GM19043 (cell line): ENCODE measurements at regions not wholly inside any gene's neighbourhood (a gene's known extent, or its start where the extent isn't known, plus 50 kb on each side); places are given as distances from the start of the nearest gene placed in this dataset.

Source experiments
- ATAC-seq: cut with Tn5 transposase; IDR thresholded peaks from one replicate; pipeline ENCODE4 v1.9.1; 2021; ENCODE audit warnings: low read depth; ENCODE audit not compliant: unreplicated experiment

GRCh38 chr18:53937037-53937436 lies 287.4 kb downstream of the MBD2 start:
- ATAC-seq: no peak

- no peak for ATAC-seq
These were observed 288.7 kb downstream of the MBD2 start for GRCh38 chr18:53935803-53936202.

GRCh38 chr18:53935399-53935798 lies 289.1 kb downstream of the MBD2 start:
- no peak for ATAC-seq

DNA sequence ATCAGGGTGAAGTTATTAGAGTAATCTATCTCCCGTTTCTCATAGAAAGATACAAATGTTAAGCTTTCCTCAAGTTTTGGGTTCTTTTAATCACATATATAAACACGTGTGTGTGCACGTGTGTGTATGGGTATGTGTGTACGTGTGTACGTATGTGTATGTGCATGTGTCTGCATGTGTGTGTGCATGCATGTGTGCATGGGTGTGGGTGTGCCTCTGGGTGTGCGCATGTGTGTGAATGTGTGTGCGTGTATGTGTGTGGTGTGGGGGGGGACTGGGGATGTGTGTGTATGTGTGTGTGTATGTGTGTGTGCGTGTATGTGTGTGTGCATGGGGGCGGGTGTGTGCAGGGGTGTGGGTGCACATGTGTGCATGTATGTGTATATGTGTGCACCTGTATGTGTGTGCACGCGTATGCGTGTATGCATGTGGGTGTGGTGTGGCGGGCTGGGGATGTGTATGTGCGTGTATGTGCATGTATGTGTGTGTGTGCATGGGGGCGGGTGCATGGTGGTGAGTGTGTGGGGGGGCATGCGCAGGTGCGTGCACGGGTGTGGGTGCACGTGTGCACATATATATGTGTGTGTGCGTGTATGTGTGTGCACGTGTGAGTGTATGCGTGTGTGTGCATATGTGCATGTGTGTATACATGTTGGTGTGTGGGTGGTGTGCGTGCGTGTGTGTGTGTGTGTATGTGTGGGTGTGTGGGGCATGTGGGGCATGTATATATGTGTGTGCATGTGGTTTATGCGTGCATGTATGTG lies 304.0 kb downstream of the MBD2 start:
- ATAC-seq: no peak

DNA sequence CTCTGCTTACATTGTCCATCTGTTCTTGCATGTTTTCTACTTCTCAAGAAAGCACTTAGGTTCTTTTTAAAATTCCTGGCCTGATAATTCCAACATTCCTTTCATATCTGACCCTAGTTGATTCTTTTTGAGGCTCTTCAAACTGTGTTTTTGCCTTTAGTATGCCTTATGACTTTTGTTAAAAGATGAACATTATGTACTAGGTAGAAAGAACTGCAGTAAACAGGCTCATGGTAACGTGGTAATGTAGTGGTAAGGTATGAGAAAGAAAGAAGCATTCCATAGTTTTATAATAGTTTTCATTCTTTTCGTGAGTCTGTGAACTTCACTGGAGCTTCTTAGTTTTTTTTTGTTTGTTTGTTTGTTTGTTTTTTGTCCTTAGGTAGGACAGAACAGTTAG lies 306.4 kb downstream of the MBD2 start:
- ATAC-seq: no peak

DNA sequence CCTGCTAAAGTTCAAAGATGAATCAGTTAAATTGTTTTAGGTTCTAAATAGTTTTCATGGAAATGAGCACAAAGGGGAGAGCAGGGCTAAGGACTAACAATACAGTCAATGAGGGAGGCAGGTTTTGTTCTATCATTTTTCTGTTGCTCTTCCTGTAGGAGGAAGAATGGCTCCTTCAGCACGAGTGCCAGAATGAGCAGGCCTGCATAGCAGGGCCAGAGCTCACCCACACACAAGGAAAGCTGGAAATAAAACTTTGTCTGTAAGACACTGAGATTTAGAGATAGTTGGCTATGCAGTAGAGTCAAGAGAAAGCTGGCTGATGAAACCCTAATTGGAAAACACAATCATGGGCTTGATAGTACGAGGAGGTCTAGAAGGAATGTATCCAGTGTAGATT lies 313.3 kb downstream of the MBD2 start:
- ATAC-seq: no peak

- no peak for ATAC-seq
These were observed 314.8 kb downstream of the MBD2 start for GRCh38 chr18:53909668-53910067.

GRCh38 chr18:53907921-53908320 lies 316.5 kb downstream of the MBD2 start:
- ATAC-seq: no peak

DNA sequence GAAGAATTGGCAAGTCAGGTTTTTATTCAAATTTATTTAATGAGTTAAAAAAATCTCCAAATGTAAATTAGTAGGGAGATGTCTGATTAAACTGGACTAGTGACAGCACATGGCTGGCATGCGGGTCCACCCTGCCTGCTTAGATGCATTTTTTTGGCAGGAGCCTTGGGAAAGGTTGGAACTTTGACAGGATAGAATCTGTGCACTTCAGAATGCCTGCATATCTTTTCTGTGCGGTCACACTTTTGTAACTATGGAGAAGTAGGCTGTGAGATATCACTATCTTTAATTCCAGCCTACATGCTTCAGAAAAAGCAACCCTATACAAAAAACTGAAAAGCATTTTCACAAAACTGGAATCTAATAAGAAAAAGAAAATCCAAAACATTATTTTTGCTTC lies 317.8 kb downstream of the MBD2 start:
- ATAC-seq: no peak

DNA sequence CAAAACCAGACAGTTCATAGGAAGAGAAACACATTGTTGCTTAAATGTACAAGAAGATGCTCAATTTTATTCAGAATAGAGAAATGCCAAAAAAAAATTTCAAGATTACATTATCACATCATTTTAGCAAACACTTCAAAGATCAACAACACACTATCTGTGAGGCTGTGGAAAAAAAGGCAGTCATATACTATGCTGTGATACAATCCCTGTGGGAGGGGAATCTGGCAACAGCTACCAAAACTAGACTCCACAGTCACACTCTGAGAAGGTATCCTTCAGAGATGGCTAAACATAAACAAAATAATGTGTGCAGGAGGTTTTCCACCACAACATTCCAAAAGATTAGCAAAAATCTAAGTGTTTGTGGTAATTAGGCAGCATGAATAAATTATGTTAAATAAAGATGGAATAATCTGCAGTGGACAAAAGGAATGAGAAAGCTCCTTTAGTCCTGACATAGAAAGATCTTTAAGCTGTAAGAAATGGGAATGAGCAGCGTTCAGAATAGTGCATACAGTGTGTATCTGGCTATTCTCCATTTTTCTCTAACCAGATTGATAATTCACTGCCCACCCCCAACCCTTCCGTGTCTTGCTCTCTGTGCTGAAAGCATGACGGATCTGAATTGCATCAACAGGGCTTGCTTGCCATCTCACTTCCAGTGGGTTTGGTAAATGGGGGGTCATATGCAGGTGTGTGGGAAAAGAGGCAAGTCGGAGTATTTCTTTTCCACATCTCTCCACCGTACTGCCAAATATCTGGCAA lies 329.6 kb downstream of the MBD2 start:
- no peak for ATAC-seq

- ATAC-seq: no peak
These were observed 337.0 kb downstream of the MBD2 start for GRCh38 chr18:53887447-53887846.

DNA sequence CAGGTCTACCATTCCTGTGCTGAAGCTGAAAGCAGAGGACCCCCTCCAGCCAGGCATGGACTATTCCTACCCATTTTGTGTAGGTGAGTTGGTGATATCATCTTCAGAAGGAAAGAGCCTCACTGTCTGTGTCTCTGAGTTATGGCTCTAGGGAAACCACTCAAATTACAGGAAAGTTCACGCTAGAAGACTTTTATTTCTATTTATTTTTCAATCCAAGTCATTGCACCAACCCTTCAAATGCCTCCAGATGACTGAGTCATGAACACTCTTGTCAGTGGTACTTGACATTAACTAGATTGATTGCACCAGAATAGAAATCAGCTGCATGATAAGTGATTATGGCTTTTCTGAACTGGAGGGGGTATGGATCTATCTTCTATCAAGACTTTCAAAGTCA lies 338.4 kb downstream of the MBD2 start:
- no peak for ATAC-seq

GRCh38 chr18:53883771-53884170 lies 340.7 kb downstream of the MBD2 start:
- ATAC-seq: no peak

- no peak for ATAC-seq
These were observed 350.4 kb downstream of the MBD2 start for GRCh38 chr18:53874103-53874502.

DNA sequence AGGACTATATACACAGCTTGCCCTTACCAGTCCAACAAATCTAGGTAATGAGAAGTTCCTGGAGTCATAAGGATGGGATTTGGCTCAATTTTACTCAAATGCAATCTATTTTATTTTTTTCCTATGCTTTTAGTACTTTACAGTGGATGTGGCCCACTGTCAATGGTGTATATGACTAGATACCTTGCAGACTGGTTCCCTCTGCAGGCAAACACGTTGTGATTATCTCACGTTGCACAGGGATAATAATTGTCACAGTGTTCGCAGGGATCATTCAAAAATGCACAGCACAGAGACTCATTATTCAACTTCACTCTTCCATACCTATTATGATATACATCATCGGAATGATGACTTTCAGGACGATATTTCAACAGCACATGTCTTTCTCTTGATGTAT lies 359.7 kb downstream of the MBD2 start:
- ATAC-seq: no peak

DNA sequence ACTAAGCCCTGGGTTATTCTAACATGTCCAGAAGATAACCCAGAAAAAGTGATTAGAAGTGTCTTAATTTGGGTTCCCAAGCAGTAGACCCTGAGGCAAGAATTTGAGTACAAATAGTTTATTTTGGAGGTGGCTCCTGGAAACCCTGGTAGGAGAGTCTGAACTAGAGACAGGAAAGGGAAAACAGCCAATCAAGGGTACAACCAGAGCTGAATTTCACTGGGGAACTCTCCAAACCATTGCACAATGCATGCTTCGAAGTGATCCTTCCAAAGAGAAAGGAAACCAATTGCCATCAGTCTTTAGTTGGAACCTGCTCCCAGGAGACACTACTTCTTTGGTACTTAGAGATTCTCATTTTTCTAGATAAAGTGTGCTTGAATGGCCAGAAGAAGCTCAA lies 361.5 kb downstream of the MBD2 start:
- ATAC-seq: no peak

DNA sequence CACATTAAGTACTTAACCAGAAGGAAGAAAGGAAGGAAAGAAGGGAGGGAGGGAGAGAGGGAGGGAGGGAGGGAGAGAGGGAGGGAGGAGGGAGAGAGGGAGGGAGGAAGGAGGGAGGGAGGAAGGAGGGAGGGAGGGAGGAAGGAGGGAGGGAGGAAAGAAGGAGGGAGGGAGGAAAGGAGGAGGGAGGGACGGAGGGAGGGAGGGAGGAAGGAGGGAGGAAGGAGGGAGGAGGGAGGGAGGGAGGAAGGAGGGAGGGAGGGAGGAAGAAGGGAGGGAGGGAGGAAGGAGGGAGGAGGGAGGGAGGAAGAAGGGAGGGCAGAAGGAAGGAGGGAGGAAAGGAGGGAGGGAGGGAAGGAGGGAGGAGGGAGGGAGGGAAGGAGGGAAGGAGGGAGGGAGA lies 363.3 kb downstream of the MBD2 start:
- no peak for ATAC-seq

DNA sequence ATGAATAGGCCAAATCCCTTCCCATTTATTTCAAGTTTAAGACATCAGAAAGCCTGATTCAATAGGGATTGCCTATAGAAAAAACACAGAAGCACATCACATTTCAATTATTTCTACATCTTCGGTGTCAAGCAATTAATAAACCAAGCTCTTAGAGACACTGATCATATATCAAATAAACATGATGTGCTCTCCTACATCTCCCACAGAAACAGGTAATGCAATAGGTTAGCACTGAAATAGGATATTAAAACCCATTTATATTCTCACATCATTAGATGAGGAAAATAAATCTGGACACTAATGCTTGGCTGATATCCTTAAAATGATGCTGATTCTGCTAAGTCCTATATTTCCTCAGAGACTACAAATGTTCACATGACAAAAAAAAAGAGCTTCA lies 364.7 kb downstream of the MBD2 start:
- ATAC-seq: no peak

GRCh38 chr18:53850902-53851301 lies 373.6 kb downstream of the MBD2 start:
- no peak for ATAC-seq

DNA sequence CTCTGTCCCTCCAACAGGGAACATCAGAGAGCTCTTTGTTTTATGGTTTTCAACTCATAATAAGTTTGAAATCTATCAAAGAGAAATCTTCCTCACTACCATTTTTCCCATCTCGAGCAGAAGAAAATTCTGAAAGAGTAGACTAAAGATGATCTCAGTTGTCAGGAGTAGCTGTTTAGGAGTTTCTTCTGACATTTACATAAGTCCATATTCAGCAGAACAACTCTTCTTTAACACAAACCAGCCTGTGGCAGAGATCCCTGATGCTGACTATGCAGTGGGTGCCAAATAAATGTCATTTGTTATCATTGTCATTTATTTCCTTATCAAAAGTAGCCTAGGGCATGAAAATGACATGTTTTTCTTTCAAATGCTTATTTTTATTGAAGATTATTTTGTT lies 380.7 kb downstream of the MBD2 start:
- no peak for ATAC-seq

DNA sequence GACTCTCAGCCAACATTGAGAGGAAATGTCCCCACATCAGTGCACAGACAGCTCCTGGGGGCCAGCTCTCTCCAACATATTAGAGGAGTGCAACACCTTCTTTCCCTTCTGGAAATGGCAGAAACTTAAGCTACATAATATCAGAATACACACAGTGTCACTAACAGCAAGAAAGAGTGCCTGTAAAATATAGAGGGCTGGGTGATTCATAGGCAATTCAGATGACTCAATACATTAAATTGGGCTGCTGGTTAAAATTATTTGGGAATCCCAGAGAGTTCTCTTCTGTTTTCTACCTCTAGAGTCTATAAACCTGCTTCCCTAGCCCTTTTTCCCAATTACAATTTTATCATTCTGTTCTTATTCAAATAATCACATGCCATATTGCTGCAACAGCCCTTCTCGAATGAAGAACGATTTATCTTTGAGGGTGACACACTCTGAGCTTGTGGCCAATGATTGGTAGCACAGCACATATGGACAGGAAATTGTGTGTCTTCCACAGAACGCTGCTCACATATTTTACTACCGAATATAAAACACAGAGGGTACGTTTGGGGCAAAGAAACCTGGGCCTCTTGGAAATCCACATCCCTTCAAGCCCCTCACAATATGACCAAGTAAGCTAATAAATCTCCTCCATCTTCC lies 381.2 kb downstream of the MBD2 start:
- ATAC-seq: no peak

DNA sequence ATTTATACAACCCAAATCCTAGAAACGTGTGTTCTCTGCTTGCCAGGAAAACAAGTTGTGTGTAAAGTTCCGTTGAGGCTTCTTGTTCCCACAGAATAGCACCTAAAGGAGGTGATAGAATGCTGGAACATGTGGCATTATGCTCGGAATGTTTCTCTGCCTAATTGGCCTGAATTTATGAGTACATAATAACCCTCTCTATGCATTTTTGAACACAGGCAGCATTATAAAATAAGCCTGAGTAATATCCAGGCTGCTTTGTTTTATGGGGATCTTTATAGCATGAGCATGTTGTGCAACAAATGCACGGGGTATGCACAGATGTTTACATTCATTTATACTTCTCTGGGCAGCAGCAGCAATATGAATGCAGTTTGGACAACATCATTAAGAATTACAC lies 385.7 kb downstream of the MBD2 start:
- ATAC-seq: no peak
